ENCODE measurements at regions not wholly inside any gene's neighbourhood (a gene's known extent, or its start where the extent isn't known, plus 50 kb on each side); places are given as distances from the start of the nearest gene placed in this dataset.

GRCh38 chr2:14126846-14127245 lies 505.7 kb upstream of the LRATD1 start:
- DNase-seq, result no peak

- DNase-seq, result no peak
These were observed 504.8 kb upstream of the LRATD1 start for GRCh38 chr2:14127765-14128164.

- DNase-seq, result no peak
These were observed 500.1 kb upstream of the LRATD1 start for GRCh38 chr2:14132386-14132785.

GRCh38 chr2:14134771-14135170 lies 497.7 kb upstream of the LRATD1 start:
- no peak for DNase-seq

GRCh38 chr2:14136030-14136429 lies 496.5 kb upstream of the LRATD1 start:
- DNase-seq, result no peak

- DNase-seq, result no peak
These were observed 494.9 kb upstream of the LRATD1 start for GRCh38 chr2:14137643-14138042.

GRCh38 chr2:14140009-14140550 lies 492.4 kb upstream of the LRATD1 start:
- no peak for DNase-seq

- DNase-seq, result no peak
These were observed 489.1 kb upstream of the LRATD1 start for GRCh38 chr2:14143435-14143834.

- no peak for DNase-seq
These were observed 484.3 kb upstream of the LRATD1 start for GRCh38 chr2:14148216-14148615.

- DNase-seq, result no peak
These were observed 474.7 kb upstream of the LRATD1 start for GRCh38 chr2:14157816-14158215.

- no peak for DNase-seq
These were observed 452.2 kb upstream of the LRATD1 start for GRCh38 chr2:14180333-14180732.

- no peak for DNase-seq
These were observed 450.1 kb upstream of the LRATD1 start for GRCh38 chr2:14182227-14182946.

- DNase-seq, result no peak
These were observed 446.6 kb upstream of the LRATD1 start for GRCh38 chr2:14185906-14186305.

- no peak for DNase-seq
These were observed 444.1 kb upstream of the LRATD1 start for GRCh38 chr2:14188446-14188845.

- DNase-seq, result no peak
These were observed 442.6 kb upstream of the LRATD1 start for GRCh38 chr2:14189929-14190328.

- no peak for DNase-seq
These were observed 438.3 kb upstream of the LRATD1 start for GRCh38 chr2:14194233-14194632.

GRCh38 chr2:14197293-14197692 lies 435.2 kb upstream of the LRATD1 start:
- DNase-seq, result no peak

GRCh38 chr2:14199040-14199439 lies 433.5 kb upstream of the LRATD1 start:
- no peak for DNase-seq

GRCh38 chr2:14219306-14219705 lies 413.2 kb upstream of the LRATD1 start:
- no peak for DNase-seq

- DNase-seq, result no peak
These were observed 412.4 kb upstream of the LRATD1 start for GRCh38 chr2:14220101-14220500.

GRCh38 chr2:14221466-14221865 lies 411.1 kb upstream of the LRATD1 start:
- DNase-seq, result no peak

- no peak for DNase-seq
These were observed 408.9 kb upstream of the LRATD1 start for GRCh38 chr2:14223576-14223975.

- DNase-seq, result no peak
These were observed 401.1 kb upstream of the LRATD1 start for GRCh38 chr2:14231391-14231898.

- DNase-seq, result no peak
These were observed 400.3 kb upstream of the LRATD1 start for GRCh38 chr2:14232217-14232616.

- DNase-seq, result no peak
These were observed 397.6 kb upstream of the LRATD1 start for GRCh38 chr2:14234911-14235310.
